SK-N-SH treated with all-trans-retinoic acid at 6 μM for 48 hours (cell line): ENCODE measurements at regions not wholly inside any gene's neighbourhood (a gene's known extent, or its start where the extent isn't known, plus 50 kb on each side); places are given as distances from the start of the nearest gene placed in this dataset.

ENCODE experiments used
- ATAC-seq: fragments of 200-7000 bp; cut with Tn5 transposase; 3 replicates; pipeline ENCODE4 v1.9.1; 2020; ENCODE audit warnings: mild to moderate bottlenecking, moderate library complexity
- ARNTL ChIP-seq: fragments of 450-650 bp; formaldehyde crosslinking; IDR thresholded peaks from 2 replicates; pipeline ENCODE4 v1.5.0; 2020; ENCODE audit warnings: low read depth, mild to moderate bottlenecking, moderate library complexity, borderline replicate concordance
- BACH2 ChIP-seq: fragments of 250-450 bp; sonication (Bioruptor Pico); IDR thresholded peaks from 2 replicates; pipeline ENCODE4 v1.9.0; 2021; ENCODE audit warnings: mild to moderate bottlenecking, borderline replicate concordance
- CREB5 ChIP-seq: fragments of 250-450 bp; sonication (Bioruptor Pico); IDR thresholded peaks from 2 replicates; pipeline ENCODE4 v1.5.1; 2020; ENCODE audit warnings: low read depth, mild to moderate bottlenecking, moderate library complexity
- CSDC2 ChIP-seq: fragments of 250-450 bp; sonication (Bioruptor Pico); IDR thresholded peaks from 2 replicates; pipeline ENCODE4 v1.5.0; 2020; ENCODE audit warnings: mild to moderate bottlenecking, moderate library complexity
- CSRNP3 ChIP-seq: fragments of 250-450 bp; sonication (Bioruptor Pico); IDR thresholded peaks from 2 replicates; pipeline ENCODE4 v1.5.1; 2021; ENCODE audit warnings: mild to moderate bottlenecking, moderate library complexity
- ESRRG ChIP-seq: fragments of 250-450 bp; sonication (Bioruptor Pico); IDR thresholded peaks from 2 replicates; pipeline ENCODE4 v1.6.1; 2021; ENCODE audit warnings: mild to moderate bottlenecking
- GLIS3 ChIP-seq: fragments of 250-450 bp; sonication (Bioruptor Pico); IDR thresholded peaks from 2 replicates; pipeline ENCODE4 v1.5.0; 2020; ENCODE audit warnings: mild to moderate bottlenecking, moderate library complexity
- OSR1 ChIP-seq: fragments of 250-450 bp; sonication (Bioruptor Pico); IDR thresholded peaks from 2 replicates; pipeline ENCODE4 v1.8.0; 2022; ENCODE audit warnings: moderate library complexity, mild to moderate bottlenecking, inconsistent platforms
- PATZ1 ChIP-seq: fragments of 250-450 bp; sonication (Bioruptor Pico); IDR thresholded peaks from 2 replicates; pipeline ENCODE4 v1.8.0; 2020; ENCODE audit warnings: mild to moderate bottlenecking, moderate library complexity, borderline replicate concordance
- PPARA ChIP-seq: fragments of 250-450 bp; sonication (Bioruptor Pico); IDR thresholded peaks from 2 replicates; pipeline ENCODE4 v1.5.0; 2020; ENCODE audit warnings: mild to moderate bottlenecking, borderline replicate concordance
- RARB ChIP-seq: fragments of 250-450 bp; sonication (Bioruptor Pico); IDR thresholded peaks from 2 replicates; pipeline ENCODE4 v1.8.0; 2021; ENCODE audit warnings: mild to moderate bottlenecking, moderate library complexity
- SNAI2 ChIP-seq: fragments of 250-450 bp; sonication (Bioruptor Pico); IDR thresholded peaks from 2 replicates; pipeline ENCODE4 v1.5.0; 2020; ENCODE audit warnings: mild to moderate bottlenecking, moderate library complexity
- TCF4 ChIP-seq: fragments of 250-450 bp; sonication (Bioruptor Pico); IDR thresholded peaks from 2 replicates; pipeline ENCODE4 v1.8.0; 2021; ENCODE audit warnings: mild to moderate bottlenecking, moderate library complexity, borderline replicate concordance
- TOX ChIP-seq: fragments of 250-450 bp; sonication (Bioruptor Pico); IDR thresholded peaks from 2 replicates; pipeline ENCODE4 v1.8.0; 2021; ENCODE audit warnings: mild to moderate bottlenecking, moderate library complexity, borderline replicate concordance
- TSHZ2 ChIP-seq: fragments of 250-450 bp; sonication (Bioruptor Pico); IDR thresholded peaks from 2 replicates; pipeline ENCODE4 v1.5.0; 2020; ENCODE audit warnings: mild to moderate bottlenecking, moderate library complexity
- ZC3H10 ChIP-seq: fragments of 250-450 bp; sonication (Bioruptor Pico); IDR thresholded peaks from 2 replicates; pipeline ENCODE4 v1.5.1; 2021; ENCODE audit warnings: mild to moderate bottlenecking, moderate library complexity
- ZFP3 ChIP-seq: fragments of 250-450 bp; sonication (Bioruptor Pico); IDR thresholded peaks from 2 replicates; pipeline ENCODE4 v1.5.0; 2020; ENCODE audit warnings: mild to moderate bottlenecking, moderate library complexity
- ZFP30 ChIP-seq: fragments of 450-650 bp; formaldehyde crosslinking; IDR thresholded peaks from 2 replicates; pipeline ENCODE4 v1.5.0; 2022; ENCODE audit warnings: mild to moderate bottlenecking, moderate library complexity
- ZNF8 ChIP-seq: fragments of 450-650 bp; formaldehyde crosslinking; IDR thresholded peaks from 2 replicates; pipeline ENCODE4 v1.5.0; 2020; ENCODE audit warnings: mild to moderate bottlenecking, moderate library complexity
- TF ChIP-seq, protein P1 (sequence below): fragments of 250-450 bp; sonication (Bioruptor Pico); IDR thresholded peaks from 2 replicates; pipeline ENCODE4 v1.8.0; 2021; ENCODE audit warnings: low read depth, mild to moderate bottlenecking, moderate library complexity, borderline replicate concordance

DNA sequence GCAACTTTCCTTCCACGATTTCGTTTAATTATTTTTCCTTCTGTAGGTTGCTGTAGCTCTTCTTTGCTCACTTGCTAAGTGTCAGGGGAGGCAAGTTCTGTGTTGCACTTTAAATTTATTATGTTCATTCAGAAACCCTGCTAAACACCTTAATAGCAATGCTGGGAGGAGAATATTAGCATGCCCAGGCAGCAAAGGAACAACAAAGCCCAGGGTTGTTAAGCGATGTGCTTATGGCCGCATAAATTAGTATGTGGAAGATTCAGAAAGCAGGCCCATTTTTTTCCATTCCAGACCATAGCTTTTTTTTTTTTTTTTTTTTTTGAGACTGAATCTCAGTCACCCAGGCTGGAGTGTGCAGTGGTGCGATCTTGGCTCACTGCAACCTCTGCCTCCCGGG is 151.3 kb downstream of the BACH1 start:
- no peak for ATAC-seq
- TF ChIP-seq ZFP30 (CRISPR knock-in tag) (no peak), CSDC2 (no peak), ZFP3 (CRISPR knock-in tag) (no peak), RARB (CRISPR knock-in tag) (no peak), ZNF8 (CRISPR knock-in tag) (no peak), TCF4 (CRISPR knock-in tag) (no peak), GLIS3 (CRISPR knock-in tag) (no peak)
- TF ChIP-seq, protein P1, sequence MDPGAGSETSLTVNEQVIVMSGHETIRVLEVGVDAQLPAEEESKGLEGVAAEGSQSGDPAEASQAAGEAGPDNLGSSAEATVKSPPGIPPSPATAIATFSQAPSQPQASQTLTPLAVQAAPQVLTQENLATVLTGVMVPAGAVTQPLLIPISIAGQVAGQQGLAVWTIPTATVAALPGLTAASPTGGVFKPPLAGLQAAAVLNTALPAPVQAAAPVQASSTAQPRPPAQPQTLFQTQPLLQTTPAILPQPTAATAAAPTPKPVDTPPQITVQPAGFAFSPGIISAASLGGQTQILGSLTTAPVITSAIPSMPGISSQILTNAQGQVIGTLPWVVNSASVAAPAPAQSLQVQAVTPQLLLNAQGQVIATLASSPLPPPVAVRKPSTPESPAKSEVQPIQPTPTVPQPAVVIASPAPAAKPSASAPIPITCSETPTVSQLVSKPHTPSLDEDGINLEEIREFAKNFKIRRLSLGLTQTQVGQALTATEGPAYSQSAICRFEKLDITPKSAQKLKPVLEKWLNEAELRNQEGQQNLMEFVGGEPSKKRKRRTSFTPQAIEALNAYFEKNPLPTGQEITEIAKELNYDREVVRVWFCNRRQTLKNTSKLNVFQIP (CRISPR knock-in tag), result no peak

DNA sequence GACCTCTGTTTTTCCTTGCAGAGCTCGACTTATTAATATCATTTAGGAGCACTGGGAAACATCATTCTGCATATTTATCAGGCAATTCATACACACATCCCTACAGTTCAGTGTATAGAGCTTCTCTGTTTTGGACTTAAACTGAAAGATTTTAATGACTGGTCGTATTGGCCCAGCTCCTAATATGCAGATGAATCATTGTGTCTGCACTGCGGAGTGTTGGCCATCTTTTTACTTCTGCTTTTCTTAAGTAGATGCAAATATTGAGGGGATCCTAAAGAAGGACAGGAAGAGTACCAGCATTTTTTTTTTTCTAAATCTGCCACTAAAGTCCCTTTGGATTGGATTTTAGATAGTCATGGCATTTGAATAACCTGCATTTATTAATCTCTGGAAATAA is 154.8 kb downstream of the BACH1 start:
- no peak for ATAC-seq
- TF ChIP-seq CSDC2, result no peak
- TF ChIP-seq, protein P1 (CRISPR knock-in tag), result no peak
- no peak for TF ChIP-seq ZC3H10 (CRISPR knock-in tag)
- no peak for TF ChIP-seq ESRRG
- no peak for TF ChIP-seq CSRNP3
- TF ChIP-seq BACH2, result no peak
- TF ChIP-seq SNAI2 (CRISPR knock-in tag), result no peak
- TF ChIP-seq TOX, result no peak
- TF ChIP-seq ARNTL (CRISPR knock-in tag), result no peak
- TF ChIP-seq PPARA (CRISPR knock-in tag), result no peak
- TF ChIP-seq PATZ1 (CRISPR knock-in tag), result no peak
- no peak for TF ChIP-seq ZFP30 (CRISPR knock-in tag)
- no peak for TF ChIP-seq ZNF8 (CRISPR knock-in tag)
- TF ChIP-seq OSR1, result no peak
- TF ChIP-seq ZFP3 (CRISPR knock-in tag), result no peak
- TF ChIP-seq CREB5, result no peak
- TF ChIP-seq TCF4 (CRISPR knock-in tag), result no peak

GRCh38 chr21:29454179-29454578 is 155.5 kb downstream of the BACH1 start:
- no peak for ATAC-seq
- TF ChIP-seq ARNTL (CRISPR knock-in tag) (no peak), TSHZ2 (CRISPR knock-in tag) (no peak), CREB5 (no peak)
